Activated T-cell treated with anti-CD3 and anti-CD28 coated beads, Interleukin-2, amount 50 U/mL, for 1 hour (primary cell): ENCODE measurements at regions not wholly inside any gene's neighbourhood (a gene's known extent, or its start where the extent isn't known, plus 50 kb on each side); places are given as distances from the start of the nearest gene placed in this dataset.

Source experiments
- DNase-seq: peaks from one replicate; pipeline ENCODE4 v3.0.0-alpha.2; 2020

- DNase-seq = no peak
Measured at GRCh38 chr2:64344999-64345576, 108.9 kb upstream of the LGALSL start.

GRCh38 chr2:64345998-64346397, 108.0 kb upstream of the LGALSL start:
- DNase-seq = no peak

DNA sequence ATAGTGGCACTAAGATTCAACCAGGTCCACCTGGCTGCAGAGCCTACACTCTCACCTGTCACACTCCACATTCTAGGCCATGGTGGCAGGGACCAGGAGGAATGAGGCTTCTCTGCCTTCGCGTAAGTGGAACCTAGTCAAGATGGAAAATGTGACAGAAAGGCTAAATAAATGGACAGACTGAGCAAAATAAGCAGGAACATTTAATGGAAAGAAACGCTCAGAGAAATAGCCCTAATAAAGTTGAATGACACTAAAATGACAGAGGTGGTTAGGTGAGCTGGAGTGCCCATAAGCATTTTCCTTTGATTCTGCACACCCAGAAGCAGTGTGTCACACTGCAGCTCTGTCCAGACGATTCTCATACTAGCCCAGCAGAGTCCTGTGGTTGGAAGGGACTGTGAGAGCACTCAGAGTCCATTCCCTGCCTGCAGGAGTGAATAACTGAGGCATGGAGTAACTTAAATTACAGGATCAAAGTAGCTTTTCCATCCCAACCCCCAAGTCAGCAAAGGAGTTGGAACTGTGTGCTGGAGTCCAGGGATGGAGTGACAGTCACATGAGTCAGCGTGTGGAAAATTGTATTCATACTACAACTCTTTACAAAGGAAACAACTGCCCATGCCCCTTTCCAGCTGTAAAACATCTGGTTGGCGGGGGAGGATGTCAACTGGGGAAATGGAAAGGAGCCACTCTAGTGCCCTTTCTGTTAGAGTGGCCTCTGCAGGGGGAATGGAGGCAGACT, 105.4 kb upstream of the LGALSL start:
- no peak for DNase-seq

GRCh38 chr2:64349131-64349530, 104.8 kb upstream of the LGALSL start:
- DNase-seq = no peak

DNA sequence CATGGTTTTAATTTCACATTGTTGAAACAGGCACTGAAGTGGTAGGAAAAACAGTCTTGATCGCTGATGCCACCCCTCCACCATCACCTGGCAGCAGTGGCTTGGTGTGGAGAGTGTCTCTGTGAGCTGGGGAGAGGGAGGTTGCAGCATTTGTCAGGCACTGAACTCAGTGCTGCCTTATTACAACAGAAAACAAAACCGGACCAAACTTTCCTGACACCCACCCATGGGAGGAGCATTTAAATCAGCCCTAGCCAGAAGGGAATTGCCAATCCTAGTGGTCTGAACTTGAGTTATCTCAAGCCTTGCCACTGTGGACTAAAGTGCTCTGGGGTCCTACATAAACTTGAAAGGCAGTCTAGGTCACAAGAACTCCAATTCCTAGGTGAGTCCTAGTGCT, 103.0 kb upstream of the LGALSL start:
- no peak for DNase-seq

DNA sequence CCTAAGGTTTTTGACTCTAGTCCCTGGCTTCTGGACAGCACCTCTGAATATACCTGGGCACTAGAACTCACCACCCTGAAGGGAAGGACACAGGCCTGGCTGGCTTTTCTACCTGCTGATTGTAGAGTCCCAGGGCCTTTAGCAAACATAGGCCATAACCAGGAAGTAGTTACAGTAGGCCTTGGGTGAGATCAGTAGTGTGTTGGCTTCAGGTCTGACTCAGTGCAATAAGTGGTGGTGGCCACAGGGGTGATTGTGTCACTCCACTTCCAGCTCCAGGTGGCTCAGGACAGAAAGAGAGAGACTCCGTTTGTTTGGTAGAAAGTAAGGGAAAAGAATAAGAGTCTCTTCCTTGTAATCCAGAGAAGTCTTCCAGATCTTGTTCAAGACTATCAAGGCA, 101.7 kb upstream of the LGALSL start:
- DNase-seq = no peak

GRCh38 chr2:64354857-64355680, 98.9 kb upstream of the LGALSL start:
- no peak for DNase-seq

GRCh38 chr2:64356906-64357305, 97.1 kb upstream of the LGALSL start:
- DNase-seq = no peak

- no peak for DNase-seq
Measured at GRCh38 chr2:64359171-64359891, 94.6 kb upstream of the LGALSL start.

DNA sequence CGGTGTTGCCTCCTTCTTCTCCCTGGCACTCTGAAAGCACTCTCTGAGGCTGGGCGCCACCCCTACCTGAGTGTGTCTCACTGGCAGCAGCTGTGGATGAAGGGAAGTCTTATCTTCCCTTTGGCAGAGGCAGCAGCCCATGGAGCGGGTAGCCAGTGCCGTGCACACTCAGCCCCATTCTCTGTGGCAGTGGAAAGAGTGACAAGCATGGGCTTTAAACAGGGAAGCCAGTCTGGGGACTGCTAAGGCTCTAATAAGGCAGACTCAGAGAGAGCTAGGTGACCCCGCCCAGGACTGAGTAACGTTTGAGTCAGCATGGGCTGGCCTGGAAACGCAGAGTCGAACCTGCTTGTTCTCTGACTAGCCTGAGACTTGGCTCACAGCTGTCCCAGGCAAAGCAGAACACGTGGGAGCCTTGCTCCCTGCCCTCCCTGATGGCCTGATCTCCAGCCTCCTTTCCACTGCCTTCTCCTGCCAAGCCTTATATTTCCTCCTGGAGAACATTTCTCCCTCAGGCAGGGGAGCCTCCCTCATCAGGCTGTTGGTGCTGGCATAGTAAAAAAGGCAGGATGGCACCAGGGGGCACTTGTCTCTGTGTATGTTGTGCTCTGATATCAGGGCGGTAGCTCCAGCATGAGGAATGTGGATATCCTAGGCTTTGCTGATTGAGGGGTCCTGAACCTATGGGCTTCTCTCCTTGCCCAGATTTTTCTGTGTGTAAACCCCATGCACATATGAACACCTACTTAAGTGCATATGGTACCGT, 93.9 kb upstream of the LGALSL start:
- no peak for DNase-seq

GRCh38 chr2:64361151-64361938, 92.6 kb upstream of the LGALSL start:
- DNase-seq = no peak

- DNase-seq = no peak
Measured at GRCh38 chr2:64362562-64363026, 91.4 kb upstream of the LGALSL start.

DNA sequence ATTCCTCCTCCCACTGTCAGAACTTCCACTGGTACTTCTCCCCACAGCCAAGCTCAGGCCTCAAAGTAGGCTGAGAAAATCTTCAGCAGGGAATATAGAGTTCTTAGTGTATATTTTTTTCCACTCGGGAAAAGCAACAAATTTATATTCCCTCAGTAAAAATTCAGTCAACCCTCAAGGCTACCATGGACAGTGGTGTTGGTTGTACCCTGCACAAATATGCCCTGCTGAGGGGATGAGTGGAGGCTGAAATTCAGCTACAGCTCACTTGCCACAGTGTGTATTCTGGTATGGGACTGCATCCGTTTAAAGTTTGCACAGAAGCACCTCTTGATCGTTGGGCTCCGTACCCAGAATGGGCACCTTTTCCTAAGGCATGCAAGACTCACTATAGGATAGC, 90.8 kb upstream of the LGALSL start:
- no peak for DNase-seq

- DNase-seq = no peak
Measured at GRCh38 chr2:64363848-64364247, 90.1 kb upstream of the LGALSL start.

- no peak for DNase-seq
Measured at GRCh38 chr2:64367444-64368232, 86.3 kb upstream of the LGALSL start.

- no peak for DNase-seq
Measured at GRCh38 chr2:64369706-64370105, 84.3 kb upstream of the LGALSL start.

DNA sequence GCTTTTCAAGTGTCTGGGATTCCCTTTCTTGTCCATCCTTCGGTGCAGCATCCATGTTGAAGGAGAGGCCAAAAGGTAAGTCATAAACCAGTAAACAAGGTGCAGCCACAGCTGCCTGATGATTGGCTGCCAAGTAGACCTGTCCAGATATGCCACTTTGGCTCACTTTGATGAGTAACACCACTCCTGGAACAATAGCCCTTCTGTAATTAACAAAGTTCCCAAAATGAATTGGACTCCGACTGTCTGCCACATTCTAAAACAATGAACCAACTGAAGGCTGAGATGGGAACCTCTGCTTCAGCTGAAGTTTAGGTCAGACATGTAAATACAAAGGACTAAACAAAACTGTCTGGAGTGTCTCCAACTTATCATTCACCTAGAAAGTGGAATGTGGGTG, 82.2 kb upstream of the LGALSL start:
- DNase-seq = no peak

GRCh38 chr2:64374686-64375085, 79.3 kb upstream of the LGALSL start:
- DNase-seq = no peak

DNA sequence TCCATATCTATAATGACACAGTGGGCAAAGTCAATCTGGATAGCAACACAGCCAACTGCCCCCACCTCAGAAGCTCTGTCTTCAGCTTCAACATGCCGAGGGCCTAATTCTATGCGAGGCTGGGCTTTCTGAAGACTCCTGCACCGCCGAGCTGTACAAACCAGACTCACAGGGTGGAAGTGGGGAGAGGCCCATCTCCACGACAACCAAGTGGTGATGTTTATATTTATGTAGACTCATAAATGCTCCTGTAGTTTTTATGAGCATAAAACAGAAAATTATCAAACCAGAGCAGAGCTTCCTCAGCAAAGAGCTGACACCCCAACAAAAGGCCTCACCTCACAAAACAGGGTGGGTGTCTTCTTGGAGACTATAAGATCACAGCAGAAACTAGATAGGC, 77.0 kb upstream of the LGALSL start:
- DNase-seq = no peak

- no peak for DNase-seq
Measured at GRCh38 chr2:64379186-64379585, 74.8 kb upstream of the LGALSL start.
